ENCODE measurements at regions not wholly inside any gene's neighbourhood (a gene's known extent, or its start where the extent isn't known, plus 50 kb on each side); places are given as distances from the start of the nearest gene placed in this dataset.

DNA sequence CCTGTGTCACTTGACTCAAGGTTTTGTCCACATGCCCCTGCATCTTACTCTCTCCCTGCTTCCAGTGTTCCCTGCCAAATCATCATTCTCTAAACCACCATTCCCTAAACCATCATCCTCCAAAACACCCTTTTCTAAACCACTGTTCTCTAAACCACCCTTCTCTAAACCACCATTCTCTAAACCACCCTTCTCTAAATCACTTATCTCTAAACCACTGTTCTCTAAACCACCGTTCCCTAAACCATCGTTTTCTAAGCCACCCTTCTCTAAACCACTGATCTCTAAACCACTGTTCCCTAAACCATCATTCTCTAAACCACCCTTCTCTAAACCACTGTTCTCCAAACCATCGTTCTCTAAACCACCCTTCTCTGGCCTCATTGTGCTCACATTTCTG lies 142.1 kb downstream of the CXCL12 start:
- H3K4me3 ChIP-seq = no peak overlapping the region
- H3K9me3 ChIP-seq (replicated peaks in 1 of 11) = peaks cover 0 to 14% (median 5%) of the 10 kb centered on the region in 11 experiments; a peak in 7 of 22 replicates
- no peak overlapping the region for H3K4me2 ChIP-seq
- no peak overlapping the region for H3K27ac ChIP-seq
- H4K20me1 ChIP-seq = no peaks in the 10 kb centered on the region
- H3K9ac ChIP-seq = no peak overlapping the region
- no peaks in the 10 kb centered on the region for H3K27me3 ChIP-seq
- H3K4me1 ChIP-seq = no peaks in the 10 kb centered on the region
- no peaks in the 10 kb centered on the region for H3K36me3 ChIP-seq
- TF ChIP-seq Cebpa-rat (IDR thresholded peaks at IDR 0.05) = no peak

DNA sequence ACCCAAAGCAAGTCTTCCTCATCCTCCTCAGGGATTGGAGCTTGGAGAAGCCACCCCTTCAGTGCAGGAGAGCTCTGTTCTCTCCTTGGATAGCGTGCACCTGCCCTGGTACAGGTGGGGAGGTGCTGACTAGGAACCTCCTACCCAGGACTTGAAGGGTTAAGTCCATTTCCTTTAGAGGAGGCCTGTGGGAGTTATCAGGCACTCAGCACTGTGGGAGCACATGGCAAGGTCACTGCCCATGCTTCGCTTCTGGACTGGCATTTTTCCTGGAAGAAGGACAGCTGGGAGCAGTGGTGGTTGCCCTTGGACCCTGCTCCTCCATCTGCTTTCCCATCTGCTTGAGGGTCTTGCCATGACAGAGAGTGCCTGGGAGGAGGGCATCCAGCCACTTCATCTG lies 142.8 kb downstream of the CXCL12 start:
- Histone ChIP-seq H3K27ac (no peak overlapping the region), H4K20me1 (no peaks in the 10 kb centered on the region), H3K4me3 (no peak overlapping the region), H3K9ac (no peak overlapping the region), H3K4me2 (no peak overlapping the region), H3K27me3 (no peaks in the 10 kb centered on the region), H3K9me3 (replicated peaks in 1 of 11) (peaks cover 0 to 11% (median 2%) of the 10 kb centered on the region in 11 experiments; a peak in 7 of 22 replicates), H3K4me1 (no peaks in the 10 kb centered on the region), H3K36me3 (no peaks in the 10 kb centered on the region)
- no peak for TF ChIP-seq Cebpa-rat (IDR thresholded peaks at IDR 0.05)

DNA sequence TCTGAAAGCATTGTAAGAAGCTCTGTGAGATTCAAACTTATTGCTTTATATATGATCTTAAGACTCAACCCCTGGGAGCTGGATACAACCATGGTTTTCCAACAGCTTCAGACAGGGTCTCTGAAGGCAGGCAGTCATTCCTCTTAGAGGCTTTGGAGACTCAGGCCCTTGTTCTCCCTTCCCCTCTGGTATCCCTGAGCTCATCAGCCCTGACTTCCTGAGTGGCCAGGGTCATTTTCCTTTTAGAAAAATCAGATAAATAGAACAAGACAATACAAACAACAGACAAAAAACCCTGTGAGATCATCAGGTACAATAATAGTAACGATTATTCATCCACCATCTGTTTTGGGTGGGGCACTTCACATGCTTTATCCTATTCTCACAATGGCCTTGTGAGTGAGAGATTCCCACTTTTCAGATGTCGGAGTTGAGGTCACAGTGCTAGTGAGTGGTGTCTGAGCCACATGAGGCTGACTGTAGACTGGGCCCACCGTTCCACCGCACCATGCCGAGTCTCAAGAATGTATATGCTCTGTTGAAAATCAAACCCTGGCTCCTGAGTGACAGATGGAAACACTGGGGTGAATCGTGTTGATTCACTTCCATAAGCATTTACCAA lies 144.2 kb downstream of the CXCL12 start:
- no peak for TF ChIP-seq Cebpa-rat (IDR thresholded peaks at IDR 0.05)
- Histone ChIP-seq H3K4me3 (no peak overlapping the region), H3K9me3 (replicated peaks in 1 of 11) (no peaks in the 10 kb centered on the region), H3K9ac (no peak overlapping the region), H3K4me2 (no peak overlapping the region; a peak in 1 of 22 replicates), H3K27ac (no peak overlapping the region), H3K27me3 (no peaks in the 10 kb centered on the region), H3K36me3 (no peaks in the 10 kb centered on the region), H3K4me1 (no peaks in the 10 kb centered on the region), H4K20me1 (no peaks in the 10 kb centered on the region)

DNA sequence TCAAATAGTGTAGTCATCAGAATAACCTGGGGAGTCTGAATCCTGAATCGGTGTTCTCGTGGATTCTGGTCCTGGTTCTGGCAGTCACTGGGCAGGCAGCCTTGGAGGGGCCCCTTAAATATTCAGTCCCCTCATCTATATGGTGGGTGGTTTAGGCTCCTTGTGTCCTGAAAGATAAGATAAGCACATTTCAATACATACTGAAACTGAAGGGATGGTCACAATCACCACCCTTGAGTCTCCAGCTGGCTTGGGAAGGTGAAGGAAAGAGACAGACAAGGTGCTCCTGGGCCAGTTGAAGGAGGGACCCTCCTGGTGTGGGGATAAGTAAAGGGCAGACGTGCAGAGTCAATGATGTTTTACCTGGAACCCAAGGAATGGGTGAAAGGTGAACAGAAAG lies 146.7 kb downstream of the CXCL12 start:
- no peak for TF ChIP-seq Cebpa-rat (IDR thresholded peaks at IDR 0.05)
- Histone ChIP-seq H3K4me1 (peaks cover 4 to 12% (median 8%) of the 10 kb centered on the region in 10 experiments; a peak in 16 of 20 replicates), H3K4me3 (no peak overlapping the region), H4K20me1 (no peaks in the 10 kb centered on the region), H3K27me3 (no peaks in the 10 kb centered on the region), H3K9me3 (replicated peaks in 1 of 11) (peaks cover 0 to 4% (median 0%) of the 10 kb centered on the region in 11 experiments; a peak in 4 of 22 replicates), H3K9ac (no peak overlapping the region), H3K27ac (no peak overlapping the region), H3K36me3 (no peaks in the 10 kb centered on the region), H3K4me2 (no peak overlapping the region)

DNA sequence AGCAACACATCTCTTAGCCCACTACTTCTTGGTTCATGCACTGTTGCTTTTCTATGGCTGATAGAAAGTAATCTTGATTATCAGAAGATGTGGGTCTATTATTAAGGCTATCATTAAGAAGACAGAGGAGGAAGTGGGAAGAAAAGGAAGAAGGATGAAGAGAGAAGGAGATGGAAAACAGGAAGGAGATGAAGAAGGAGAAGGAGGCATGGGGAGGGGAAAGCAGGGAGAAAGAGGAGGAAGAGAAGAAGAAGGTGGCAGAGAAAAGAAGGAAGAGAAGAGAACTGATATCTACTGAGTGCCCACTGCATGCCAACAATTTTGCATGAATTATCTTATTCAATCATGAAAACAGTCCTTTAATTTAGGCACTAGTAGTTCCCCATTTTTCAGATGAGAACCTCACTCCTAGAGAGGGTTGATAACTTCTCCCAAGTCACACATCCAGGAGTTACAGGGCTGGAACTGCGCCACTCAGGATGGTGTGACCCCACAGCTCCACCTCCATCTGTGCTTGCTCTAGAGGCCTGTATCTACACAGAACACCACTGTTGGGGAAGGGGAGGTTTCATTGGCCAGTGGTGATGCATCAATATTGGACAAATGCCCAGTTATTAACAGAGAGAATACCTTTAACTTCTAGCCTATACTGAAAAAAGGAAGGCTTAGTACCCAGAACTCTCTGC lies 147.4 kb downstream of the CXCL12 start:
- TF ChIP-seq Cebpa-rat (IDR thresholded peaks at IDR 0.05) = no peak
- H3K9ac ChIP-seq = no peak overlapping the region
- H3K4me2 ChIP-seq = no peak overlapping the region
- peaks cover 0 to 10% (median 3%) of the 10 kb centered on the region in 11 experiments; a peak in 10 of 22 replicates for H3K9me3 ChIP-seq (replicated peaks in 1 of 11)
- H3K27ac ChIP-seq = no peak overlapping the region
- H4K20me1 ChIP-seq = no peaks in the 10 kb centered on the region
- peaks cover 4 to 16% (median 9%) of the 10 kb centered on the region in 10 experiments; a peak in 16 of 20 replicates for H3K4me1 ChIP-seq
- no peak overlapping the region for H3K4me3 ChIP-seq
- H3K27me3 ChIP-seq = no peaks in the 10 kb centered on the region
- no peaks in the 10 kb centered on the region for H3K36me3 ChIP-seq

DNA sequence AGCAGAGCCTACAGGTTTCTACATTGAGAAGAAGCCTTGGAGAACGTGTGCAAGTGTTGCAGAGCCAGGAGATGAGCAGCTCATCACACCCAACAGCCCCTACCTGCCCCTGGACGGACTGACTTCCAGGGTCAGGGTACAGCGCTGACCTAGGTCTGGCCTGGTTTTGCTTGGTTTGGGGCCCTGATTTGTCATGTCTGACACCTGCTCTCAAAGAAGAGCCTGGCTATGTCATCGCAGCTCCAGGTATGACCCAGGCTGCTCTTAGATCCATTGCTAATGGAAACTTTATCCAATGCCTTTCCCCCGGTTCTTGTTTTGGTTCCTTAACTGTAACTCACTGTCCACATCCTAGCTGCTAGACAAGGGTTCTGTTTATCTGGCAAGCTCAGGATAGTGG lies 149.5 kb downstream of the CXCL12 start:
- no peaks in the 10 kb centered on the region for H3K27me3 ChIP-seq
- peaks cover 4 to 16% (median 9%) of the 10 kb centered on the region in 10 experiments; a peak in 16 of 20 replicates for H3K4me1 ChIP-seq
- no peak overlapping the region for H3K4me3 ChIP-seq
- no peak overlapping the region for H3K9ac ChIP-seq
- no peaks in the 10 kb centered on the region for H4K20me1 ChIP-seq
- no peak overlapping the region for H3K4me2 ChIP-seq
- no peak overlapping the region for H3K27ac ChIP-seq
- H3K9me3 ChIP-seq (replicated peaks in 1 of 11) = peaks cover 0 to 22% (median 13%) of the 10 kb centered on the region in 11 experiments; a peak in 12 of 22 replicates
- no peak for TF ChIP-seq Cebpa-rat (IDR thresholded peaks at IDR 0.05)
- H3K36me3 ChIP-seq = no peaks in the 10 kb centered on the region

DNA sequence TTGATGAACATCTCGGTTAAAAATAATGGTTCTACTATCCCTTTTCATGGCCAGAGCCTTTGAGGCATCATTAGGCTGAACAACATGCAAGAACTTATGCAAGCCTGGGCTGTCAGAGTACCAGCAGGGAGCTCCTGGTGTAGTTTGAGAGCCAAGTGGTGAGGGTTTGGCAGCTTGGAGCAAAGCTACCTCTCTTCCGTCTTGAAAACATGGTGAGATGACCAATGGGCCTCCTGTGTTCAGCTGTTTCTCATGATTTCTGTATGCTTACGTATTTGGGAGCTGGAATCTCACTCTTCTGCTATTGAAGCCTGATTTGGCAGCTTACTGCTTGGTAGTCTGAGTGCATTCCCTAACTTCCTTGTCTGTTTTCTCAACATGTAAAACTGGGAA lies 150.4 kb downstream of the CXCL12 start:
- H3K27ac ChIP-seq = no peak overlapping the region
- no peaks in the 10 kb centered on the region for H3K36me3 ChIP-seq
- no peak overlapping the region for H3K9ac ChIP-seq
- H3K4me2 ChIP-seq = no peak overlapping the region
- H4K20me1 ChIP-seq = no peaks in the 10 kb centered on the region
- peaks cover 4 to 16% (median 9%) of the 10 kb centered on the region in 10 experiments; a peak in 16 of 20 replicates for H3K4me1 ChIP-seq
- no peak overlapping the region for H3K4me3 ChIP-seq
- H3K9me3 ChIP-seq (replicated peaks in 1 of 11) = peaks cover 0 to 22% (median 13%) of the 10 kb centered on the region in 11 experiments; a peak in 12 of 22 replicates
- TF ChIP-seq Cebpa-rat (IDR thresholded peaks at IDR 0.05) = no peak
- H3K27me3 ChIP-seq = no peaks in the 10 kb centered on the region

DNA sequence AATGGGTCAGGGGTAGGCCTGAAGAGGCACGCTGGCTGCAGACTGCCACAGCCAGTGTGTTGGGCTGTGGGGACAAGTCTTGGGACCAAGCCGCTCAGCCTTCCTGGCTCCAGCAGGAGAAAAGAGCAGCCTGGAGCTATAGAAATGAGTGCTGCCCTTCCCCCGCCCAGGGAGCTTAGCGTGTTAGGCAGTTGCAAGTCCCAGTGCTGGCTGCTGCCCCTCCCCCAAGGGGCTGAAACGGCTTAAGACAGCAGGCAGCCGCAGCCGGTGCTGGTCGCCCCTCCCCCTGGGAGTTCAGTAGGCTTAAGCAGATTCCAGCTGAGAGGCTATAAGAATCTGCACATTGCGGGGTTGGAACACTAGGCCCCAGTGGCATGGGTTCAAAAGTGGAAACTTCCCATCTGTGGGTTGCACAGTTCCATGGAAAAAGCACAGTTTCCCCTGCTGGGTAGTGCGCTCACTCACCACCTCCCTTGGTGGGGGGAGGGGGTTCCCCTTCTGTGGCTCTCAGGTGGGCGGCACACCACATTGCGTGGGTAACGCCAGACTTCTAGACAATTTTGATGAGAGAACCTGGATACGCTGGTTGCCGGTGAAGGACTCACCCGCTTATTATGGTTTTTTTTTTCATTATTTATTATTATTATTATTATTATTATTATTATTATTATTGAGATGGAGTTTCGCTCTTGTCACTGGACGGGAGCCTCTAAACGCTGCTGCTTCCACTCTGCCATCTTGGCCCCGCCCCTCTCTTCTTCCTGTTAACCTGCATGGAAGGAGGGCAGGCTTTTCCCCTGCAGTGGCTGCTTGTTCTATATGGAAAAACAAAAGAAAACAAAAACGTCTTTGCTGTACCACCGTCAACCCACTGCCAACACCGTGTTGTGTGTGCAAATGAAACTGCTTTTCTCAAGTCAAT lies 151.1 kb downstream of the CXCL12 start:
- no peaks in the 10 kb centered on the region for H3K27me3 ChIP-seq
- no peak overlapping the region for H3K4me3 ChIP-seq
- no peak overlapping the region for H3K9ac ChIP-seq
- H3K36me3 ChIP-seq = no peaks in the 10 kb centered on the region
- peaks cover 0 to 22% (median 13%) of the 10 kb centered on the region in 11 experiments; a peak in 12 of 22 replicates for H3K9me3 ChIP-seq (replicated peaks in 1 of 11)
- H3K4me1 ChIP-seq = peaks cover 4 to 16% (median 9%) of the 10 kb centered on the region in 10 experiments; a peak in 16 of 20 replicates
- H3K27ac ChIP-seq = peak overlapping the region in 2 of 11 experiments; percentile 5 to 54; a peak in 2 of 22 replicates
- peak overlapping the region in 9 of 11 experiments; percentile 28 to 81 (median 55); a peak in 17 of 22 replicates for H3K4me2 ChIP-seq
- TF ChIP-seq Cebpa-rat (IDR thresholded peaks at IDR 0.05) = no peak
- no peaks in the 10 kb centered on the region for H4K20me1 ChIP-seq

Measured in BLaER1 treated with 17β-estradiol and CSF1 and Interleukin-3, amounts not matched to agents 10 nM and 100 nM (cell line).